SJSA1 (cell line): ENCODE measurements at regions not wholly inside any gene's neighbourhood (a gene's known extent, or its start where the extent isn't known, plus 50 kb on each side); places are given as distances from the start of the nearest gene placed in this dataset.

Source experiments
- DNase-seq, 2 experiments: peaks; one replicate each; pipeline ENCODE4 v3.0.0-alpha.2; 2015 to 2020; ENCODE audit warnings: low spot score in 2 of 2, low read depth in 1 of 2
- H3K27ac ChIP-seq: fragments of 250-450 bp; sonication (Bioruptor Pico); 2 replicates; pipeline ENCODE4 v1.5.1; 2020; ENCODE audit warnings: mild to moderate bottlenecking, moderate library complexity
- H3K27me3 ChIP-seq: fragments of 250-450 bp; sonication (Bioruptor Pico); replicated peaks from 2 replicates; pipeline ENCODE4 v1.5.1; 2020; ENCODE audit warnings: mild to moderate bottlenecking, moderate library complexity
- H3K36me3 ChIP-seq: fragments of 250-450 bp; sonication (Bioruptor Pico); 2 replicates; pipeline ENCODE4 v1.5.1; 2020; ENCODE audit warnings: mild to moderate bottlenecking
- H3K4me1 ChIP-seq: fragments of 250-450 bp; sonication (Bioruptor Pico); replicated peaks from 2 replicates; pipeline ENCODE4 v1.6.1; 2021; ENCODE audit warnings: mild to moderate bottlenecking
- H3K4me3 ChIP-seq: fragments of 250-450 bp; sonication (Bioruptor Pico); 2 replicates; pipeline ENCODE4 v1.5.1; 2020; ENCODE audit warnings: mild to moderate bottlenecking
- H3K9me3 ChIP-seq: fragments of 250-450 bp; sonication (Bioruptor Pico); replicated peaks from 2 replicates; pipeline ENCODE4 v1.5.1; 2020; ENCODE audit warnings: mild to moderate bottlenecking

GRCh38 chr7:25565949-25566348 is 337.7 kb upstream of the NPVF start:
- Histone ChIP-seq H3K4me1 (peaks cover 7% of the 10 kb centered on the region), H3K9me3 (no peaks in the 10 kb centered on the region), H3K27ac (no peak overlapping the region), H3K4me3 (no peak overlapping the region), H3K27me3 (no peaks in the 10 kb centered on the region), H3K36me3 (no peaks in the 10 kb centered on the region)
- DNase-seq, result peak in 1 of 2 experiments; percentile 77

- DNase-seq, result no peak
- no peak overlapping the region for H3K27ac ChIP-seq
- no peak overlapping the region for H3K4me3 ChIP-seq
- no peaks in the 10 kb centered on the region for H3K36me3 ChIP-seq
- no peaks in the 10 kb centered on the region for H3K9me3 ChIP-seq
- H3K27me3 ChIP-seq, result no peaks in the 10 kb centered on the region
- peaks cover 7% of the 10 kb centered on the region for H3K4me1 ChIP-seq
These were observed 339.1 kb upstream of the NPVF start for GRCh38 chr7:25567430-25567829.

- DNase-seq, result no peak
- Histone ChIP-seq H3K27me3 (no peaks in the 10 kb centered on the region), H3K36me3 (no peaks in the 10 kb centered on the region), H3K4me1 (peaks cover 7% of the 10 kb centered on the region), H3K27ac (no peak overlapping the region), H3K9me3 (no peaks in the 10 kb centered on the region), H3K4me3 (no peak overlapping the region)
These were observed 341.5 kb upstream of the NPVF start for GRCh38 chr7:25569765-25570164.

GRCh38 chr7:25572423-25572822 is 344.1 kb upstream of the NPVF start:
- no peaks in the 10 kb centered on the region for H3K36me3 ChIP-seq
- peaks cover 4% of the 10 kb centered on the region for H3K4me1 ChIP-seq
- DNase-seq, result no peak
- H3K4me3 ChIP-seq, result no peak overlapping the region
- H3K27ac ChIP-seq, result no peak overlapping the region
- H3K9me3 ChIP-seq, result no peaks in the 10 kb centered on the region
- H3K27me3 ChIP-seq, result no peaks in the 10 kb centered on the region

DNA sequence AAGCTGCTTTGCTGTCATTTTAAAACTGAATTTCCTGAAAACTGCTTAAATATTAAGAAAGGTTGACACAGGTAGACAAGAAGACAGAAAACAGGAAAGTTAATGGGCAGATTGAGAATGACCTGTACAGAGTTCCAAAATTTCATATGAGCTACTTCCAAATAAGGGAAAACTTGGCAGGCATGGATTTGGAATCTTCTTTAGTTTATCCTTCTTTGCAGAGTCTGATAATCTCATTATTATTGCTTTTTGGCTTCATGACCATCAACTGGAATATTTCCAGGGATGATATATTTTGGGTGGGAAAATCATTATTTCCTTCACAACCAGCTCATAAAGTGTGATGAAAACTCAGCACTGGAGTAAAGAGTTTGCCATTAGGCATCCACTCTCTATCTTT is 346.5 kb upstream of the NPVF start:
- H3K36me3 ChIP-seq, result no peaks in the 10 kb centered on the region
- no peaks in the 10 kb centered on the region for H3K27me3 ChIP-seq
- no peak overlapping the region for H3K27ac ChIP-seq
- DNase-seq, result no peak
- no peak overlapping the region for H3K4me3 ChIP-seq
- no peaks in the 10 kb centered on the region for H3K4me1 ChIP-seq
- no peaks in the 10 kb centered on the region for H3K9me3 ChIP-seq

DNA sequence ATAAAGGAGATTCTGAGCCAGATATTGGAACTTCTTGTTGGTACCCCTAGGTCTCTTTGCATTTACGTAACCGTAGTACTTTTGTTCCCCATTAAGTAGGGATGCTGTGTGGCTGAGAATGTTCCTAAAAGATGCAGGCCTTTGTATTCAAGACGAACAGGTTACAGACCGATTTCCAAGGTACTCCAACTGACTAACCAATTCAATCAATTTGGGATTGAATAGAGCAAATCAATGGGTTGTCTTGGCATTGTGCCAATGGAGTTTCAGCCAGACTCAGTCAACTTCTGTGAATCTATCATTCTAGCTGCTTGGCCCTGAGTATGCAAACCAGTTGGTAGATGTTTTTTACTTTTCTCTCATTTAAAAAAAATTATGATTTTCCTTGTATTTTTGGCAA is 347.3 kb upstream of the NPVF start:
- DNase-seq, result no peak

DNA sequence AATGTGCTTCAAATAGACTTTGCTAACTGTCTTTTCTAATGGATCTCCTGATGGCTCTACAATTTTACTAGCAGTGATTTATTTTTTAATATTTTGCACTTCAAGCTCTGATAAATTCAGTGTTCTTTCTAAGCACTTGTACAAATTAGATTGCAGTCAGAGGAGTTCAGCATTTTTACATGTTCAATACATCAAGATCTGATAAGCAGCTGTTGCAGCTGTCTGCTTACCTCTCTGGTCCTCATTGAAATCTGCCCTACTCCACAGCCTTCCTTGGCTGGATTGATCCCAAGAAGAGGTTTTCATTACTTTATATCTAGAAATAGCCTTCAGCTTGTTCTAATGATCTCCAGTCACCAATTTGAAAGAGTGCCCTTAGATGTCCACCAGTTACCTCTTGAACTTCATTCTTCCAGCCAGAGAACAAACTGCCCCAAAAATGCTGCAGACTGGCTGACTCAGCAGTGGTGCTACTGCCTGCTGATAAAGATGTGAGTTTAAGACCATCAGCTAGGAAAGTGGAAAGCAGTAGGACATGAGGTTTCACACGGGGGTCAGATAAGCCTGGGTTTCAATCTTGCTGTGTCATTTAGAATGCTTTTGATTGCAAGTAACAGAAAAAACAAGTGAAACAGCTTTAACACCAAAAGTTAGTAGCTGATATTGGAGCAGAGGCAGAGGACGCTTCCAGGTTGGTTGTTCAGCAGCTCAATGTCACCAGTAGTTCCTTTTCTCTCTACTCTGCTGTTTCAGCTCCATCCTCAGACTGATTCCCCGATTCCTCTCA is 350.9 kb upstream of the NPVF start:
- no peak overlapping the region for H3K4me3 ChIP-seq
- no peak for DNase-seq
- H3K9me3 ChIP-seq, result no peaks in the 10 kb centered on the region

More for the DNA sequence above, 347.3 kb upstream of the NPVF start:
- no peak overlapping the region for H3K27ac ChIP-seq
- H3K27me3 ChIP-seq, result 0 out of 2 replicates have a peak, but pooled peaks cover 3% of the 10 kb centered on the region
- H3K4me1 ChIP-seq, result no peaks in the 10 kb centered on the region
- H3K4me3 ChIP-seq, result no peak overlapping the region
- H3K36me3 ChIP-seq, result no peaks in the 10 kb centered on the region
- H3K9me3 ChIP-seq, result no peaks in the 10 kb centered on the region

DNA sequence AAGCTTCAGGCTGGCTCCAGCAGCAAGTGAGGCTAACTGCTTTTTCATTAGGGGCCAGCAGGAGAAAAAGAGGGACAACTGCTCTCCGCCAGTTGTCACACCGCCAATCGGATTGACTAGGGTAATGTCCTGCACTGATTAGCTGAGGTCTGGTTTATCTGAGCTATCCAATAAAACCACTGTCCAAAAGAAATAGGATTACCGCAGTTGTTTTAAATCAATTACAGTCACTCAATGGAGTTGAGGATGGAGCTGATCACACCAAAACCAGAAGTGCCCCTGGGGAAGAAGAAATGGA is 351.4 kb upstream of the NPVF start:
- Histone ChIP-seq H3K4me3 (no peak overlapping the region), H3K27ac (no peak overlapping the region), H3K36me3 (no peaks in the 10 kb centered on the region), H3K27me3 (0 out of 2 replicates have a peak, but pooled peaks cover 3% of the 10 kb centered on the region), H3K9me3 (no peaks in the 10 kb centered on the region), H3K4me1 (no peaks in the 10 kb centered on the region)
- DNase-seq, result no peak

More for the DNA sequence above, 350.9 kb upstream of the NPVF start:
- H3K27ac ChIP-seq, result no peak overlapping the region
- no peaks in the 10 kb centered on the region for H3K4me1 ChIP-seq
- 0 out of 2 replicates have a peak, but pooled peaks cover 3% of the 10 kb centered on the region for H3K27me3 ChIP-seq
- H3K36me3 ChIP-seq, result no peaks in the 10 kb centered on the region

- Histone ChIP-seq H3K4me3 (no peak overlapping the region), H3K27ac (no peak overlapping the region), H3K9me3 (no peaks in the 10 kb centered on the region), H3K4me1 (no peaks in the 10 kb centered on the region), H3K27me3 (0 out of 2 replicates have a peak, but pooled peaks cover 3% of the 10 kb centered on the region), H3K36me3 (no peaks in the 10 kb centered on the region)
- no peak for DNase-seq
These were observed 351.9 kb upstream of the NPVF start for GRCh38 chr7:25580141-25580540.

GRCh38 chr7:25583621-25584020 is 355.3 kb upstream of the NPVF start:
- no peak overlapping the region for H3K4me3 ChIP-seq
- no peak overlapping the region for H3K27ac ChIP-seq
- 0 out of 2 replicates have a peak, but pooled peaks cover 3% of the 10 kb centered on the region for H3K27me3 ChIP-seq
- no peaks in the 10 kb centered on the region for H3K36me3 ChIP-seq
- H3K9me3 ChIP-seq, result no peaks in the 10 kb centered on the region
- H3K4me1 ChIP-seq, result no peaks in the 10 kb centered on the region
- DNase-seq, result no peak

DNA sequence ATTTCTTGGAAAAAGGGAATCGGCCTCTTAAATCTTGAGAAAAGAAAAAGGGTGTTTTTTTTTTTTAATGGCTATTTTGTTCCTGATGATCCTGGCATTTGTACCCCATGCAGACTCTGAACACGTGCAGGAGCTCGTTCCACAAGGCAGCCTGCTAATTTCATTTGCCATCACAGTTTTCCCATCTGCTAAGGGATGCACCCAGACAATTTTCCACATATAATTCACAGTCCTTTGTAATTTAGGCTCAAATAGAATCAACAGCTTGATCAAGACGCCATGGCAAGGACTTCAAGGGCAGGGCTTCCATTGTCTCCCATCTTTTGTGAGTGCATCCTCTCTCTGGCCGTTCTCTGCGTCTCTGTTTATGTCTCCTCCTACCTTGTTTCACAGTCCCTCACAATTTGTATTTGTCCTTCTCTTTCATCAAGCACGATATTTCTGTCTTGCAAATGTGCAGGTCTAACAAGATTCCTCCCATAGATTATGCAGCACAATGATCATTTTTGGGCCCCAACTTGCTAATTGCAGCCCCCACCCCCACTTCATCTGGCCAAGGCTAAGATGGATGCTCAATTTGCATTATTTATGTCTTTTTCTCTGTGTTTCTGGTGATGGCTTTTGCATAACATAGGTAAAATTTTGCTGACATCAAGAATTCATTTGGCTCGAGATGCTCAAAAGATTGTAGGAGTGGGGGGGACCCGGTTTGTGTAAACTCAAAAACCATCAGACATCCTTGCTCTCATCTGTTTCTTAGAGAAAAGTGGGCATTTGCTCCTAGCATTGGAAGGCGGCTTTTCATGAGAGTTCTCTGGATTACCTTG is 356.0 kb upstream of the NPVF start:
- DNase-seq, result no peak
- H3K27ac ChIP-seq, result no peak overlapping the region
- no peaks in the 10 kb centered on the region for H3K9me3 ChIP-seq
- H3K36me3 ChIP-seq, result no peaks in the 10 kb centered on the region
- no peak overlapping the region for H3K4me3 ChIP-seq
- 0 out of 2 replicates have a peak, but pooled peaks cover 3% of the 10 kb centered on the region for H3K27me3 ChIP-seq
- no peaks in the 10 kb centered on the region for H3K4me1 ChIP-seq

DNA sequence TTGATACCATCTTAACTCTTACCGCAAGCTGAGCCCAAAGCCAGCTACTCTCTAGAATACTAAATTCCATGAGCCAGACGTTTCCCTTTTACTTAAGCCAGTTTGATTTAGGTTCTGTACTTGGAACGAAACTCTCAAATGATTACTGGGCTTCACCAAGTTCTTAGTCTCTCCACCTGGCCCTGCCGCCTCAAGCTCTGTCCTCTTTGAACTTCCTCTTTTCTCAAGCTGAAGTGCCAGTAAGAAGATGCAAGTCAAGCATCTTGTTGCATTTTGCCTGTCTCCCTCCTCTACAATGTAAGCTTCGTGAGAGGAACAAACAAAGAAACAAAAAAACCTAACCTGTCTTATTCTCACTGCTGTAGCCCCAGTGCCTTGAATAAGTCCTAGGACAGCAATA is 358.2 kb upstream of the NPVF start:
- no peaks in the 10 kb centered on the region for H3K4me1 ChIP-seq
- no peaks in the 10 kb centered on the region for H3K9me3 ChIP-seq
- no peak overlapping the region for H3K27ac ChIP-seq
- no peaks in the 10 kb centered on the region for H3K27me3 ChIP-seq
- no peaks in the 10 kb centered on the region for H3K36me3 ChIP-seq
- H3K4me3 ChIP-seq, result no peak overlapping the region
- DNase-seq, result no peak

GRCh38 chr7:25594122-25594521 is 365.8 kb upstream of the NPVF start:
- Histone ChIP-seq H3K4me3 (no peak overlapping the region), H3K36me3 (no peaks in the 10 kb centered on the region), H3K9me3 (no peaks in the 10 kb centered on the region; the same call in 1 of the 2 replicates), H3K27ac (no peak overlapping the region), H3K4me1 (no peaks in the 10 kb centered on the region), H3K27me3 (no peaks in the 10 kb centered on the region)
- DNase-seq, result no peak

GRCh38 chr7:25594728-25595127 is 366.4 kb upstream of the NPVF start:
- Histone ChIP-seq H3K36me3 (no peaks in the 10 kb centered on the region), H3K9me3 (no peaks in the 10 kb centered on the region; the same call in 1 of the 2 replicates), H3K4me1 (no peaks in the 10 kb centered on the region), H3K27me3 (no peaks in the 10 kb centered on the region), H3K27ac (no peak overlapping the region), H3K4me3 (no peak overlapping the region)
- no peak for DNase-seq
